ENCODE measurements at regions not wholly inside any gene's neighbourhood (a gene's known extent, or its start where the extent isn't known, plus 50 kb on each side); places are given as distances from the start of the nearest gene placed in this dataset.

DNA sequence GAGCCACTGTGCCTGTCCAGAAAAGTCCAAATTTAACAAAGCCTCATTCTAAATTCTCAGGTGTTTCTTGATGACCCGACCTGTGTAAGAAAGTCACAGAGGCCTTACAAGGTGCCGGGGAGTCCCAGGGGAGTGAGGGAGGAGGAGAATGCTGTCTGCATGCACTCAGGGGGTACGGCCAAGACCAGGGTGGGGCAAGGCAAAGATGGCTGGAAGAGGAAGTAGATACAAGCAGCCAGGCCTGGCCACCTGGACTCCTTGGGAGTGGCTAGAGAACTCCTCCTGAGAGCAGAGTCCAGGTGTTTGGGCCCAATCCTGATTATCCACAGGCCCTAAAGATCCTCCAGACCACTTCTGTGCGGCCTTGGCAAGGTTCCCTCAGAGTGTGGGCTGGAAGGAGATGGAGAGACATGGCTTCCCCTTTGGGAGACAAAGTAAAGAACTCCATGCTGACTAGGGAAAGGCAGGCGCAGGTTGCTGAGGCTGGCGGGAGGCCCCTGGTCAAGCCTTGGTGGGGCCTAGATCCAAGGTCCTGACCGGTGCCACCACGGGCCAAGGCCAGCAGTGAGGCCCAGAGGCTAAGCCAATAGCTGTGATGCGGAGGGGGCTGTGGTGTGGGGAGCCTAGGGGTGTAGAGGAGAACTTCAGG, 74.7 kb downstream of the COPS8 start:
- TF ChIP-seq, protein P1, sequence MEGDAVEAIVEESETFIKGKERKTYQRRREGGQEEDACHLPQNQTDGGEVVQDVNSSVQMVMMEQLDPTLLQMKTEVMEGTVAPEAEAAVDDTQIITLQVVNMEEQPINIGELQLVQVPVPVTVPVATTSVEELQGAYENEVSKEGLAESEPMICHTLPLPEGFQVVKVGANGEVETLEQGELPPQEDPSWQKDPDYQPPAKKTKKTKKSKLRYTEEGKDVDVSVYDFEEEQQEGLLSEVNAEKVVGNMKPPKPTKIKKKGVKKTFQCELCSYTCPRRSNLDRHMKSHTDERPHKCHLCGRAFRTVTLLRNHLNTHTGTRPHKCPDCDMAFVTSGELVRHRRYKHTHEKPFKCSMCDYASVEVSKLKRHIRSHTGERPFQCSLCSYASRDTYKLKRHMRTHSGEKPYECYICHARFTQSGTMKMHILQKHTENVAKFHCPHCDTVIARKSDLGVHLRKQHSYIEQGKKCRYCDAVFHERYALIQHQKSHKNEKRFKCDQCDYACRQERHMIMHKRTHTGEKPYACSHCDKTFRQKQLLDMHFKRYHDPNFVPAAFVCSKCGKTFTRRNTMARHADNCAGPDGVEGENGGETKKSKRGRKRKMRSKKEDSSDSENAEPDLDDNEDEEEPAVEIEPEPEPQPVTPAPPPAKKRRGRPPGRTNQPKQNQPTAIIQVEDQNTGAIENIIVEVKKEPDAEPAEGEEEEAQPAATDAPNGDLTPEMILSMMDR (conservative IDR thresholded peaks at IDR 0.05; ENCODE audit: low read depth, low read length), result no peak
- no peak for TF ChIP-seq EZH2 (IDR thresholded peaks at IDR 0.05; ENCODE audit: borderline replicate concordance, low read depth, low read length, poor library complexity, severe bottlenecking)

All from A673 (cell line).